ENCODE measurements at regions not wholly inside any gene's neighbourhood (a gene's known extent, or its start where the extent isn't known, plus 50 kb on each side); places are given as distances from the start of the nearest gene placed in this dataset.

- no peak for TF ChIP-seq CTCF (IDR thresholded peaks at IDR 0.05; ENCODE audit: unreplicated experiment in 3 of 3)
- H3K4me1 Mint-ChIP-seq = peaks cover 39% of the 10 kb centered on the region
- peak overlapping the region in 2 of 3 experiments; percentile 51 to 90 for H3K27ac Mint-ChIP-seq
- peaks cover 5% of the 10 kb centered on the region for H3K9me3 Mint-ChIP-seq
- H3K36me3 Mint-ChIP-seq (ENCODE audit: low read depth) = no peaks in the 10 kb centered on the region
- no peak overlapping the region for H3K4me3 Mint-ChIP-seq
- peaks cover 34% of the 10 kb centered on the region for H3K27me3 Mint-ChIP-seq (ENCODE audit: low read depth)
Measured at GRCh38 chr10:128568041-128568440, 441.8 kb upstream of the MKI67 start.

GRCh38 chr10:128568491-128568890 lies 442.3 kb upstream of the MKI67 start:
- Mint-ChIP-seq H3K27ac (peak overlapping the region in 2 of 3 experiments; percentile 51 to 90), H3K4me1 (peaks cover 43% of the 10 kb centered on the region), H3K36me3 (ENCODE audit: low read depth) (no peaks in the 10 kb centered on the region), H3K9me3 (peaks cover 4% of the 10 kb centered on the region), H3K27me3 (ENCODE audit: low read depth) (peaks cover 34% of the 10 kb centered on the region), H3K4me3 (no peak overlapping the region)
- no peak for TF ChIP-seq CTCF (IDR thresholded peaks at IDR 0.05; ENCODE audit: unreplicated experiment in 3 of 3)

GRCh38 chr10:128568990-128569945 lies 443.0 kb upstream of the MKI67 start:
- H3K9me3 Mint-ChIP-seq = no peaks in the 10 kb centered on the region
- no peaks in the 10 kb centered on the region for H3K36me3 Mint-ChIP-seq (ENCODE audit: low read depth)
- no peak for TF ChIP-seq CTCF (IDR thresholded peaks at IDR 0.05; ENCODE audit: unreplicated experiment in 3 of 3)
- H3K4me3 Mint-ChIP-seq = peak overlapping the region in 1 of 3 experiments; percentile 55
- H3K4me1 Mint-ChIP-seq = peaks cover 51% of the 10 kb centered on the region
- peaks cover 34% of the 10 kb centered on the region for H3K27me3 Mint-ChIP-seq (ENCODE audit: low read depth)
- H3K27ac Mint-ChIP-seq = peak overlapping the region; percentile 51 to 90 (median 80)

- Mint-ChIP-seq H3K36me3 (ENCODE audit: low read depth) (no peaks in the 10 kb centered on the region), H3K4me3 (no peak overlapping the region), H3K9me3 (no peaks in the 10 kb centered on the region), H3K4me1 (peaks cover 61% of the 10 kb centered on the region), H3K27ac (peak overlapping the region in 2 of 3 experiments; percentile 37 to 51), H3K27me3 (ENCODE audit: low read depth) (peaks cover 33% of the 10 kb centered on the region)
- TF ChIP-seq CTCF (IDR thresholded peaks at IDR 0.05; ENCODE audit: unreplicated experiment in 3 of 3) = no peak
Measured at GRCh38 chr10:128570319-128570995, 444.2 kb upstream of the MKI67 start.

GRCh38 chr10:128571071-128571470 lies 444.8 kb upstream of the MKI67 start:
- no peak overlapping the region for H3K4me3 Mint-ChIP-seq
- no peaks in the 10 kb centered on the region for H3K9me3 Mint-ChIP-seq
- H3K27ac Mint-ChIP-seq = peak overlapping the region in 2 of 3 experiments; percentile 67 to 73
- H3K36me3 Mint-ChIP-seq (ENCODE audit: low read depth) = no peaks in the 10 kb centered on the region
- peaks cover 68% of the 10 kb centered on the region for H3K4me1 Mint-ChIP-seq
- TF ChIP-seq CTCF (IDR thresholded peaks at IDR 0.05; ENCODE audit: unreplicated experiment in 3 of 3) = no peak
- H3K27me3 Mint-ChIP-seq (ENCODE audit: low read depth) = peaks cover 27% of the 10 kb centered on the region
